SK-N-SH (cell line): ENCODE measurements at regions not wholly inside any gene's neighbourhood (a gene's known extent, or its start where the extent isn't known, plus 50 kb on each side); places are given as distances from the start of the nearest gene placed in this dataset.

Experiments
- CTCF ChIA-PET: fragments of 300-600, 350-600 bp; formaldehyde crosslinking; extraction: SDS; loops from one replicate; lab custom pipeline; 2021; lab: Yijun Ruan, JAX
- POLR2A ChIA-PET: fragments of 350-600 bp; sonication (Branson Sonifier 250); formaldehyde crosslinking; extraction: SDS; loops from one replicate; lab custom pipeline; 2020; ENCODE audit warnings: antibody characterized with exemption, inconsistent platforms; lab: Yijun Ruan, JAX
- DNase-seq: peaks from one replicate; pipeline ENCODE4 v3.0.0; 2012
- H2AFZ ChIP-seq: fragments of 200-600 bp; sonication (generic); 2 replicates; pipeline ENCODE4 v1.8.1; 2016; ENCODE audit warnings: antibody characterized with exemption, mild to moderate bottlenecking, low read depth
- H3F3A ChIP-seq: fragments of 200-600 bp; sonication (generic); replicated peaks from 2 replicates; pipeline ENCODE3; 2016; ENCODE audit warnings: antibody characterized with exemption, mild to moderate bottlenecking; ENCODE audit not compliant: insufficient read depth
- H3K27ac ChIP-seq, 2 experiments: fragments of 200-500 bp in 1 of 2; fragments of 200-600 bp in 1 of 2; sonication (Bioruptor generic) in 1 of 2; sonication (generic), shearing (Covaris generic) in 1 of 2; 2 replicates each; pipeline versions ENCODE4 v1.5.1 to v1.6.1; 2014 to 2016; ENCODE audit warnings: low read depth in 2 of 2, inconsistent platforms in 1 of 2, low read length in 1 of 2, mild to moderate bottlenecking in 1 of 2, mixed read lengths in 1 of 2
- H3K27me3 ChIP-seq: fragments of 200-600 bp; sonication (generic), shearing (Covaris generic); 2 replicates; pipeline ENCODE4 v1.6.1; 2016; ENCODE audit warnings: mixed run types; ENCODE audit not compliant: insufficient read depth
- H3K36me3 ChIP-seq, 2 experiments: fragments of 200-500 bp in 1 of 2; fragments of 200-600 bp in 1 of 2; sonication (Bioruptor generic) in 1 of 2; sonication (generic) in 1 of 2; replicated peaks in 1 of 2; 2 replicates each; pipeline versions ENCODE3 to v1.5.1; 2014 to 2016; ENCODE audit warnings: low read length in 1 of 2, mild to moderate bottlenecking in 1 of 2; ENCODE audit not compliant: insufficient read depth in 2 of 2, control insufficient read depth in 1 of 2
- H3K4me1 ChIP-seq, 2 experiments: fragments of 200-500 bp in 1 of 2; fragments of 200-600 bp in 1 of 2; sonication (Bioruptor generic) in 1 of 2; sonication (generic), shearing (Covaris generic) in 1 of 2; 2 replicates each; pipeline versions ENCODE4 v1.5.1 to v1.6.1; 2014 to 2016; ENCODE audit warnings: low read depth in 1 of 2, low read length in 1 of 2, mixed run types in 1 of 2; ENCODE audit not compliant: insufficient read depth in 2 of 2, control insufficient read depth in 1 of 2
- H3K4me2 ChIP-seq: fragments of 200-600 bp; sonication (generic), shearing (Covaris generic); 2 replicates; pipeline ENCODE4 v1.6.1; 2017; ENCODE audit warnings: mixed run types
- H3K4me3 ChIP-seq, 2 experiments: fragments of 200-500 bp in 1 of 2; fragments of 200-600 bp in 1 of 2; sonication (Bioruptor generic) in 1 of 2; sonication (generic), shearing (Covaris generic) in 1 of 2; 2 replicates each; pipeline versions ENCODE4 v1.5.1 to v1.8.1; 2014 to 2016; ENCODE audit warnings: low read depth in 2 of 2, inconsistent platforms in 1 of 2, low read length in 1 of 2, mild to moderate bottlenecking in 1 of 2, mixed read lengths in 1 of 2, moderate library complexity in 1 of 2
- H3K79me2 ChIP-seq: fragments of 200-600 bp; sonication (generic); 2 replicates; pipeline ENCODE4 v1.8.1; 2017; ENCODE audit warnings: mild to moderate bottlenecking; ENCODE audit not compliant: insufficient read depth
- H3K9ac ChIP-seq: fragments of 200-600 bp; sonication (generic); 2 replicates; pipeline ENCODE4 v1.6.1; 2017; ENCODE audit warnings: mixed run types
- H3K9me2 ChIP-seq: fragments of 200-600 bp; sonication (generic); 2 replicates; pipeline ENCODE4 v1.6.1; 2017; ENCODE audit warnings: mixed run types
- H3K9me3 ChIP-seq: fragments of 200-600 bp; sonication (generic); 2 replicates; pipeline ENCODE4 v1.6.1; 2017; ENCODE audit warnings: mixed run types, mild to moderate bottlenecking, moderate library complexity
- H4K20me1 ChIP-seq: fragments of 200-600 bp; sonication (generic); 2 replicates; pipeline ENCODE4 v1.6.1; 2017; ENCODE audit warnings: mild to moderate bottlenecking, mixed run types; ENCODE audit not compliant: insufficient read depth
- CHD2 ChIP-seq: fragments of 150-350 bp; IDR thresholded peaks from 2 replicates; pipeline ENCODE4 v1.6.1; 2018; ENCODE audit warnings: low read length; ENCODE audit not compliant: partially characterized antibody
- ELF1 ChIP-seq: IDR thresholded peaks from 2 replicates; pipeline ENCODE4 v1.4.0; 2012
- EP300 ChIP-seq, 2 experiments: IDR thresholded peaks; 2 replicates each; pipeline versions ENCODE4 v1.4.0 to v1.6.1; 2012; ENCODE audit warnings: borderline replicate concordance in 1 of 2, low read depth in 1 of 2, low read length in 1 of 2
- EZH2phosphoT487 ChIP-seq: fragments of 200-600 bp; sonication (generic); IDR thresholded peaks from 2 replicates; pipeline ENCODE4 v1.6.1; 2017; ENCODE audit warnings: low read depth, mixed run types, mild to moderate bottlenecking, antibody characterized with exemption, moderate library complexity, borderline replicate concordance
- FOSL2 ChIP-seq: IDR thresholded peaks from 2 replicates; pipeline ENCODE4 v1.4.0; 2012; ENCODE audit warnings: low read depth, mild to moderate bottlenecking, moderate library complexity, borderline replicate concordance
- FOXM1 ChIP-seq: IDR thresholded peaks from 2 replicates; pipeline ENCODE4 v1.4.0; 2012; ENCODE audit warnings: low read depth, mild to moderate bottlenecking
- GABPA ChIP-seq: IDR thresholded peaks from 2 replicates; pipeline ENCODE4 v1.4.0; 2012; ENCODE audit warnings: low read depth, mild to moderate bottlenecking
- GATA2 ChIP-seq: sonication (generic); formaldehyde crosslinking; IDR thresholded peaks from 2 replicates; pipeline ENCODE4 v1.5.0; 2020; ENCODE audit warnings: mild to moderate bottlenecking, missing genetic modification reagents
- JUND ChIP-seq: IDR thresholded peaks from 2 replicates; pipeline ENCODE4 v1.4.0; 2012
- MEF2A ChIP-seq: IDR thresholded peaks from 2 replicates; pipeline ENCODE4 v1.4.0; 2012; ENCODE audit warnings: low read depth, borderline replicate concordance
- MXI1 ChIP-seq: IDR thresholded peaks from 2 replicates; pipeline ENCODE4 v1.6.1; 2012; ENCODE audit warnings: mild to moderate bottlenecking, low read depth, low read length, improper control_type of control experiment
- NFIC ChIP-seq: IDR thresholded peaks from 2 replicates; pipeline ENCODE4 v1.4.0; 2012; ENCODE audit warnings: borderline replicate concordance
- PBX3 ChIP-seq: IDR thresholded peaks from 2 replicates; pipeline ENCODE4; 2012
- RAD21 ChIP-seq: IDR thresholded peaks from 2 replicates; pipeline ENCODE4 v1.6.1; 2012; ENCODE audit warnings: mild to moderate bottlenecking, low read length
- RCOR1 ChIP-seq: fragments of 150-350 bp; IDR thresholded peaks from 2 replicates; pipeline ENCODE4 v1.6.1; 2017; ENCODE audit warnings: antibody characterized with exemption, low read length
- RFX5 ChIP-seq: IDR thresholded peaks from 2 replicates; pipeline ENCODE4 v1.6.1; 2012; ENCODE audit warnings: mild to moderate bottlenecking, improper control_type of control experiment, low read length
- RXRA ChIP-seq: IDR thresholded peaks from 2 replicates; pipeline ENCODE4 v1.4.0; 2012; ENCODE audit warnings: low read depth, mild to moderate bottlenecking, borderline replicate concordance
- SMC3 ChIP-seq: IDR thresholded peaks from 2 replicates; pipeline ENCODE4 v1.6.1; 2012; ENCODE audit warnings: low read depth, low read length, improper control_type of control experiment
- TCF12 ChIP-seq: IDR thresholded peaks from 2 replicates; pipeline ENCODE4 v1.4.0; 2012
- TEAD4 ChIP-seq: IDR thresholded peaks from 2 replicates; pipeline ENCODE4 v1.4.0; 2012; ENCODE audit warnings: mild to moderate bottlenecking, borderline replicate concordance; ENCODE audit not compliant: insufficient read depth
- YY1 ChIP-seq: IDR thresholded peaks from 2 replicates; pipeline ENCODE4 v1.4.0; 2012; ENCODE audit warnings: low read depth, mild to moderate bottlenecking
- WGBS: methylation state at CpG from one replicate; pipeline ENCODE4 v1.1.6; 2017; ENCODE audit warnings: low lambda C conversion rate; 5-methylcytosine and 5-hydroxymethylcytosine counted together
- TF ChIP-seq, protein P1 (sequence below): fragments of 200-600 bp; sonication (generic); IDR thresholded peaks from 2 replicates; pipeline ENCODE4 v1.6.1; 2017; ENCODE audit warnings: antibody characterized with exemption, mild to moderate bottlenecking, moderate library complexity
- TF ChIP-seq, protein P2 (sequence below): IDR thresholded peaks from 2 replicates; pipeline ENCODE4 v1.4.0; 2012; ENCODE audit warnings: low read depth, borderline replicate concordance
- TF ChIP-seq, protein P3 (sequence below): fragments of 150-350 bp; IDR thresholded peaks from 2 replicates; pipeline ENCODE4 v1.6.1; 2016; ENCODE audit warnings: mild to moderate bottlenecking, low read depth, low read length
- TF ChIP-seq, protein P4 (sequence below): fragments of 150-350 bp; IDR thresholded peaks from 2 replicates; pipeline ENCODE4 v1.6.1; 2017; ENCODE audit warnings: antibody characterized with exemption, low read length, low read depth, borderline replicate concordance

- Histone ChIP-seq H3K9me2 (no peaks in the 10 kb centered on the region), H2AFZ (no peak overlapping the region), H3K4me3 (no peak overlapping the region), H3K27ac (peak overlapping the region in 1 of 2 experiments; percentile 3; a peak in 1 of 4 replicates), H3K79me2 (no peaks in the 10 kb centered on the region), H3K4me1 (peaks cover 0 to 8% of the 10 kb centered on the region in 2 experiments; a peak in 3 of 4 replicates), H3F3A (peaks cover 7% of the 10 kb centered on the region), H3K9me3 (no peaks in the 10 kb centered on the region), H3K36me3 (no peaks in the 10 kb centered on the region), H3K4me2 (0 out of 2 replicates have a peak overlapping the region, but pooled peaks have one; percentile 12), H3K27me3 (no peaks in the 10 kb centered on the region), H3K9ac (no peak overlapping the region), H4K20me1 (no peaks in the 10 kb centered on the region)
- no peak for DNase-seq
- ChIA-PET CTCF (no interaction called here), POLR2A (no interaction called here)
- 50% methylated on average over 5 of the region's 5 CpGs for WGBS
- TF ChIP-seq ELF1 (no peak), TEAD4 (no peak), CHD2 (no peak), RFX5 (no peak), FOXM1 (no peak), JUND (no peak), RCOR1 (no peak), EZH2phosphoT487 (no peak), YY1 (no peak), NFIC (no peak; the same call in 1 of the 2 replicates), TCF12 (peak; percentile 21), PBX3 (peak; percentile 15; the same call in 1 of the 2 replicates), MXI1 (no peak), RXRA (no peak), RAD21 (no peak), SMC3 (no peak), GABPA (no peak), EP300 (IDR thresholded peaks at IDR 0.05; ENCODE audit: borderline replicate concordance in 1 of 2, low read depth in 1 of 2, low read length in 1 of 2) (no peak), MEF2A (peak; percentile 34; the same call in 1 of the 2 replicates), FOSL2 (no peak), GATA2 (no peak)
- TF ChIP-seq, protein P1, sequence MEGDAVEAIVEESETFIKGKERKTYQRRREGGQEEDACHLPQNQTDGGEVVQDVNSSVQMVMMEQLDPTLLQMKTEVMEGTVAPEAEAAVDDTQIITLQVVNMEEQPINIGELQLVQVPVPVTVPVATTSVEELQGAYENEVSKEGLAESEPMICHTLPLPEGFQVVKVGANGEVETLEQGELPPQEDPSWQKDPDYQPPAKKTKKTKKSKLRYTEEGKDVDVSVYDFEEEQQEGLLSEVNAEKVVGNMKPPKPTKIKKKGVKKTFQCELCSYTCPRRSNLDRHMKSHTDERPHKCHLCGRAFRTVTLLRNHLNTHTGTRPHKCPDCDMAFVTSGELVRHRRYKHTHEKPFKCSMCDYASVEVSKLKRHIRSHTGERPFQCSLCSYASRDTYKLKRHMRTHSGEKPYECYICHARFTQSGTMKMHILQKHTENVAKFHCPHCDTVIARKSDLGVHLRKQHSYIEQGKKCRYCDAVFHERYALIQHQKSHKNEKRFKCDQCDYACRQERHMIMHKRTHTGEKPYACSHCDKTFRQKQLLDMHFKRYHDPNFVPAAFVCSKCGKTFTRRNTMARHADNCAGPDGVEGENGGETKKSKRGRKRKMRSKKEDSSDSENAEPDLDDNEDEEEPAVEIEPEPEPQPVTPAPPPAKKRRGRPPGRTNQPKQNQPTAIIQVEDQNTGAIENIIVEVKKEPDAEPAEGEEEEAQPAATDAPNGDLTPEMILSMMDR = no peak
- TF ChIP-seq, protein P2, sequence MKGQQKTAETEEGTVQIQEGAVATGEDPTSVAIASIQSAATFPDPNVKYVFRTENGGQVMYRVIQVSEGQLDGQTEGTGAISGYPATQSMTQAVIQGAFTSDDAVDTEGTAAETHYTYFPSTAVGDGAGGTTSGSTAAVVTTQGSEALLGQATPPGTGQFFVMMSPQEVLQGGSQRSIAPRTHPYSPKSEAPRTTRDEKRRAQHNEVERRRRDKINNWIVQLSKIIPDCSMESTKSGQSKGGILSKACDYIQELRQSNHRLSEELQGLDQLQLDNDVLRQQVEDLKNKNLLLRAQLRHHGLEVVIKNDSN = no peak
- TF ChIP-seq, protein P3, sequence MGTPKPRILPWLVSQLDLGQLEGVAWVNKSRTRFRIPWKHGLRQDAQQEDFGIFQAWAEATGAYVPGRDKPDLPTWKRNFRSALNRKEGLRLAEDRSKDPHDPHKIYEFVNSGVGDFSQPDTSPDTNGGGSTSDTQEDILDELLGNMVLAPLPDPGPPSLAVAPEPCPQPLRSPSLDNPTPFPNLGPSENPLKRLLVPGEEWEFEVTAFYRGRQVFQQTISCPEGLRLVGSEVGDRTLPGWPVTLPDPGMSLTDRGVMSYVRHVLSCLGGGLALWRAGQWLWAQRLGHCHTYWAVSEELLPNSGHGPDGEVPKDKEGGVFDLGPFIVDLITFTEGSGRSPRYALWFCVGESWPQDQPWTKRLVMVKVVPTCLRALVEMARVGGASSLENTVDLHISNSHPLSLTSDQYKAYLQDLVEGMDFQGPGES = no peak
- TF ChIP-seq, protein P4, sequence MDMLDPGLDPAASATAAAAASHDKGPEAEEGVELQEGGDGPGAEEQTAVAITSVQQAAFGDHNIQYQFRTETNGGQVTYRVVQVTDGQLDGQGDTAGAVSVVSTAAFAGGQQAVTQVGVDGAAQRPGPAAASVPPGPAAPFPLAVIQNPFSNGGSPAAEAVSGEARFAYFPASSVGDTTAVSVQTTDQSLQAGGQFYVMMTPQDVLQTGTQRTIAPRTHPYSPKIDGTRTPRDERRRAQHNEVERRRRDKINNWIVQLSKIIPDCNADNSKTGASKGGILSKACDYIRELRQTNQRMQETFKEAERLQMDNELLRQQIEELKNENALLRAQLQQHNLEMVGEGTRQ = no peak
Observed at GRCh38 chr12:105820429-105821125, 318.2 kb downstream of the NUAK1 start.
